Subcutaneous abdominal adipose tissue (tissue), 5 donors: ENCODE measurements at regions not wholly inside any gene's neighbourhood (a gene's known extent, or its start where the extent isn't known, plus 50 kb on each side); places are given as distances from the start of the nearest gene placed in this dataset.
"Not testable (repeated sequence)": the region's sequence is repeated elsewhere in the genome, so short reads cannot be mapped to it uniquely, and the experiment has no call there.

Experiments
- H3K27ac ChIP-seq: one replicate; pipeline ENCODE4 v1.7.0; 2013; ENCODE audit warnings: low read depth, mild to moderate bottlenecking, inconsistent platforms, low read length, moderate library complexity
- H3K27me3 ChIP-seq, 5 donors: one replicate each; pipeline ENCODE4 v1.7.0; 2013; ENCODE audit warnings: low read length in 5 of 5, inconsistent platforms in 1 of 5; ENCODE audit not compliant: control insufficient read depth in 5 of 5, insufficient read depth in 4 of 5
- H3K36me3 ChIP-seq, 5 donors: one replicate each; pipeline ENCODE4 v1.7.0; 2013; ENCODE audit warnings: low read length in 5 of 5; ENCODE audit not compliant: control insufficient read depth in 5 of 5, insufficient read depth in 5 of 5
- H3K4me1 ChIP-seq, 5 donors: one replicate each; pipeline ENCODE4 v1.7.0; 2013; ENCODE audit warnings: low read length in 5 of 5, mild to moderate bottlenecking in 3 of 5, moderate library complexity in 1 of 5; ENCODE audit not compliant: control insufficient read depth in 5 of 5, insufficient read depth in 5 of 5
- H3K4me3 ChIP-seq, 5 donors: one replicate each; pipeline ENCODE4 v1.7.0; 2013; ENCODE audit warnings: low read length in 5 of 5, low read depth in 1 of 5
- H3K9ac ChIP-seq, 5 donors: one replicate each; pipeline ENCODE4 v1.7.0; 2013; ENCODE audit warnings: low read length in 5 of 5, mild to moderate bottlenecking in 4 of 5, moderate library complexity in 3 of 5
- H3K9me3 ChIP-seq, 5 donors: one replicate each; pipeline ENCODE4 v1.7.0; 2013; ENCODE audit warnings: low read length in 5 of 5; ENCODE audit not compliant: control insufficient read depth in 5 of 5
- donor health status: healthy.
- donor health status: healthy.
- donor health status: healthy.
- donor health status: healthy.
- donor health status: healthy.

DNA sequence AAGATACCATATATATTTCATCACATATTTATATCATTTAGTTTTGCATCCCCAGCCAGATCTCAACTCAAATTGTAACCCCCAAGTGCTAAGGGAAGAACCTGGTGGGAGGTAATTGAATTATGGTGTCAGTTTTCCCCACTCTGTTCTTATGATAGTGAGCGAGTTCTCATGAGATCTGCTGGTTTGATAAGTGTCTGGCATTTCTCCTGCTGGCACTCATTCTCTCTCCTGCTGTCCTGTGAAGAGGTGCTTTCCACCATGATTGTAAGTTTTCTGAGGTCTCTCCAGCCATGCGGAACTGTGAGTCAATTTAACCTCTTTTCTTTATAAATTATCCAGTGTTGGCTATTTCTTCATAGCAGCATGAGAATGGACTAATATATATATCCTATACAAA lies 462.5 kb upstream of the SLITRK5 start:
- Histone ChIP-seq H3K27ac (no peak overlapping the region), H3K4me3 (no peak overlapping the region), H3K4me1 (no peaks in the 10 kb centered on the region), H3K36me3 (no peaks in the 10 kb centered on the region), H3K9ac (no peak overlapping the region), H3K9me3 (no peaks in the 10 kb centered on the region), H3K27me3 (no peaks in the 10 kb centered on the region)

DNA sequence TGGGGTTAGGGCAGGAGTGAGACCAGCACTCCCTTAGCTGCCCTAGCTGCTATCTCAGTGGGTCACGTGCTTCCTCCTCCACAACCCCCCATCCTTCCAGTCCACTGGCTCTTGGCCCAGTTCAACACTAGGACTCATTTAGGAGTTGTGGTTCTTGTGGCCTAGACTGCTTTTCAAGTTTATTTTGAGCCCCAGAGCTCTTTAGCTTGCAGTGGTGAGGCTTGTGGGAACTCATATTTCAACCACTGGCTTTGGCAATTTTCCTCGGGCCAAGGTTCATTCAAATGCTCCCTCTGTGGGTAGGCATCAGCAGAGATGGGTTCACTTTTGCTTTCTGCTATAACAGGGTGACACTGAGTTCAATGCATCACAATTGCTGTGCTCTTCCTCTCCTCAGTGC lies 436.2 kb upstream of the SLITRK5 start:
- Histone ChIP-seq H3K27me3 (no peaks in the 10 kb centered on the region), H3K36me3 (no peaks in the 10 kb centered on the region), H3K4me3 (no peak overlapping the region), H3K4me1 (no peaks in the 10 kb centered on the region), H3K27ac (no peak overlapping the region), H3K9me3 (peaks cover 0 to 3% (median 0%) of the 10 kb centered on the region in 5 donors), H3K9ac (no peak overlapping the region)

DNA sequence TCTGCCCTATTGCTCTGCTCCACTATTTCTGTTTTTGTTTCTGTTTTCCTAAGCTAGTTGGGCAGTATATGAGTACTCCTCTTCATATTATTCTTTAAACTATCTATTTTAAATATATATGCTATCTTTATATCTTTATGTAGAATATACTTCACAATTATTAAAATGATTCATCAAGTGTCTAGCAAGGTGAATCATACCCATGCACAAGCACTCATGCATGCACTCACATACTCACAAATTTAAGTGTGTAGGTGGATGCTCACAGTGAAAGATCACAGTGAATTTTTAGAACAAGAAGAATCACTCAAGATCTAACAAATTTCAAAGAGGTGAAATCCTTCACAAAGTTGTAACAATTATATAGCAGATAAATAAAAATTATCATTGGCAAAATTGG lies 435.6 kb upstream of the SLITRK5 start:
- Histone ChIP-seq H3K36me3 (no peaks in the 10 kb centered on the region), H3K27me3 (no peaks in the 10 kb centered on the region), H3K9me3 (peaks cover 0 to 3% (median 0%) of the 10 kb centered on the region in 5 donors), H3K4me3 (no peak overlapping the region), H3K4me1 (no peaks in the 10 kb centered on the region), H3K9ac (no peak overlapping the region), H3K27ac (no peak overlapping the region)

DNA sequence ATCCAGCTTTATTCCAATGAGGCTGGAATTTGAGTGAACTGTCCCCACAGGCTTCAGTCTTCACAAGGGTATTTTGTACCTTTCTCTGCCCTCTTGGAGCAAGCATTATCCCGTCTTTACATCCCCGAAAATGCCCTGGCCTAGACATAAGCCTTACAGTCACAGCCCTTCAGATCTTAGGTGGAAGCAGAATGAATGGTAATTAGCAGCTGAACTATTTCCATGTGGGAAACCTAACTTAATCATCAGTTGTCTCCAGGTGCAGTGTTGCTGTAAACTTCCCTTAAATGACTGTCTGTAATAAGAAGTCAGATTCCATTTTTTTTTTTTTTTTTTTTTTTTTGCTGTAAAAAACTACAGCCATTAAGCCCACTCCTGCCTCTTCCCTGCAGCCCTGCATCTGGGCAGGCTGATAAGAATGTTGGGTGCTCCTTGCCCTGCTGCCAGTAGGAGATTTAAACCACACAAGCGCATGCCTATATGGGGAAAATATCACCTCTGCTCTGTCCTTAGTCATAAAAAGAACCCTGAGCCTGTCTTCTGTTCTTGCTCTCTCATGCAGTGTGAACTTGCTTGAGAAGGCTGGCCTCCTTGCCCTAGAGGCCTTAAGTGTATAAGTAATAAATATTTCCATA lies 426.8 kb upstream of the SLITRK5 start:
- no peak overlapping the region for H3K4me3 ChIP-seq
- no peaks in the 10 kb centered on the region for H3K36me3 ChIP-seq
- H3K27ac ChIP-seq, result no peak overlapping the region
- H3K9me3 ChIP-seq, result no peaks in the 10 kb centered on the region
- no peaks in the 10 kb centered on the region for H3K4me1 ChIP-seq
- no peaks in the 10 kb centered on the region for H3K27me3 ChIP-seq
- H3K9ac ChIP-seq, result no peak overlapping the region

DNA sequence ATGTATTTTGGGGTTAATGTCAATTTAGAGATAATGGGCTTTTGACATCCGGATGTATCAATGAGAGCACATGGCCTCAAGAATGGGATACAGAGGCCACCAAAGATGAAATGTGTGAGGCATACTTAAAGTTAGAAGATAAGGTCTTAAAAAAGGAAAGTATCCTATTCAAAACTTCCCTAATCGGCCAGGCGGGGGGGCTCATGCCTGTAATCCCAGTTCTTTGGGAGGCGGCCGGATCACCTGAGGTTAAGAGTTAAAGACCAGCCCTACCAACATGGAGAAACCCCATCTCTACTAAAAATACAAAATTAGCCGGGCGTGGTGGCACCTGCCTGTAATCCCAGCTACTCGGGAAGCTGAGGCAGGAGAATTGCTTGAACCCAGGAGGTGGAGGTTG lies 421.3 kb upstream of the SLITRK5 start:
- not testable (repeated sequence) for H3K36me3 ChIP-seq, H3K4me3 ChIP-seq

DNA sequence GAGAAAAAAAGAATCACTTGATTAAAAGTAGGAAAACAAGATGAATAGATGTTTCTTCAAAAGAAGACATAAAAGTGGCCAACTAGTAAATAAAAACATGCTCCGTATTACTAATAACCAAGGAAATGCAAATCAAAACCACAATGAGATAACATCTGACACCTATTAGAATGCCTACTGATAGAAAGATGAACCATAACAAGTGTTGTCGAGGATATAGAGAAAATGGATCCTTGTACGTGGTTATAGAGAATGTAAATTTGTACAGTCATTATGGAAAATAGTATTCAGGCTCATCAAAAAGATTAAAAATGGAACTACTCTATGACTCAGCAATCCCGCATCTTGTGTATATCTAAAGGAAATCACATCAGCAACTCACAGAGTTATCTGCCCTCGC lies 415.8 kb upstream of the SLITRK5 start:
- Histone ChIP-seq H3K4me3 (no peak overlapping the region), H3K9me3 (peaks cover 0 to 8% (median 0%) of the 10 kb centered on the region in 5 donors), H3K36me3 (no peaks in the 10 kb centered on the region), H3K9ac (no peak overlapping the region), H3K27ac (no peak overlapping the region), H3K4me1 (no peaks in the 10 kb centered on the region), H3K27me3 (no peaks in the 10 kb centered on the region)

More for the DNA sequence above, 421.3 kb upstream of the SLITRK5 start:
- not testable (repeated sequence) for H3K9me3 ChIP-seq, H3K9ac ChIP-seq, H3K27ac ChIP-seq, H3K4me1 ChIP-seq, H3K27me3 ChIP-seq

- H3K9me3 ChIP-seq, result peaks cover 0 to 8% (median 0%) of the 10 kb centered on the region in 5 donors
- H3K27me3 ChIP-seq, result no peaks in the 10 kb centered on the region
- H3K4me1 ChIP-seq, result no peaks in the 10 kb centered on the region
- no peaks in the 10 kb centered on the region for H3K36me3 ChIP-seq
- no peak overlapping the region for H3K9ac ChIP-seq
- no peak overlapping the region for H3K4me3 ChIP-seq
- no peak overlapping the region for H3K27ac ChIP-seq
Observed at GRCh38 chr13:87259479-87260083, 411.6 kb upstream of the SLITRK5 start.

- Histone ChIP-seq H3K36me3 (no peaks in the 10 kb centered on the region), H3K27me3 (no peaks in the 10 kb centered on the region), H3K9me3 (no peaks in the 10 kb centered on the region), H3K4me3 (no peak overlapping the region), H3K27ac (no peak overlapping the region), H3K9ac (no peak overlapping the region), H3K4me1 (no peaks in the 10 kb centered on the region)
Observed at GRCh38 chr13:87274209-87274819, 396.9 kb upstream of the SLITRK5 start.

GRCh38 chr13:87280139-87280538 lies 391.0 kb upstream of the SLITRK5 start:
- H3K9ac ChIP-seq, result no peak overlapping the region
- no peak overlapping the region for H3K27ac ChIP-seq
- H3K4me1 ChIP-seq, result no peaks in the 10 kb centered on the region
- H3K27me3 ChIP-seq, result no peaks in the 10 kb centered on the region
- no peaks in the 10 kb centered on the region for H3K9me3 ChIP-seq
- H3K4me3 ChIP-seq, result no peak overlapping the region
- H3K36me3 ChIP-seq, result no peaks in the 10 kb centered on the region

- H3K9ac ChIP-seq, result no peak overlapping the region
- no peaks in the 10 kb centered on the region for H3K36me3 ChIP-seq
- H3K9me3 ChIP-seq, result no peaks in the 10 kb centered on the region
- no peaks in the 10 kb centered on the region for H3K4me1 ChIP-seq
- H3K4me3 ChIP-seq, result no peak overlapping the region
- no peak overlapping the region for H3K27ac ChIP-seq
- H3K27me3 ChIP-seq, result no peaks in the 10 kb centered on the region
Observed at GRCh38 chr13:87287721-87288120, 383.4 kb upstream of the SLITRK5 start.
